ENCODE measurements at regions not wholly inside any gene's neighbourhood (a gene's known extent, or its start where the extent isn't known, plus 50 kb on each side); places are given as distances from the start of the nearest gene placed in this dataset.
"Not testable (repeated sequence)": the region's sequence is repeated elsewhere in the genome, so short reads cannot be mapped to it uniquely, and the experiment has no call there.

DNA sequence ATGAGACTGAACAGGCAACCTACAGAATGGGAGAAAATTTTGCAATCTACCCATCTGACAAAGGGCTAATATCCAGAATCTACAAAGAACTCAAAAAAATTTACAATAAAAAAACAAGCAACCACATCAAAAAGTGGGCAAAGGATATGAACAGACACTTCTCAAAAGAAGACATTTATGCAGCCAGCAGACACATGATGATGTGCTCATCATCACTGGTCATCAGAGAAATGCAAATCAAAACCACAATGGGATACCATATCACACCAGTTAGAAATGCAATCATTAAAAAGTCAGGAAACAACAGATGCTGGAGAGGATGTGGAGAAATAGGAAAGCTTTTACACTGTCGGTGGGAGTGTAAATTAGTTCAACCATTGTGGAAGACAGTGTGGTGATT, 51.7 kb upstream of the PAXBP1 start:
- not testable (repeated sequence) for DNase-seq (ENCODE audit: low read depth in 2 of 2)

DNA sequence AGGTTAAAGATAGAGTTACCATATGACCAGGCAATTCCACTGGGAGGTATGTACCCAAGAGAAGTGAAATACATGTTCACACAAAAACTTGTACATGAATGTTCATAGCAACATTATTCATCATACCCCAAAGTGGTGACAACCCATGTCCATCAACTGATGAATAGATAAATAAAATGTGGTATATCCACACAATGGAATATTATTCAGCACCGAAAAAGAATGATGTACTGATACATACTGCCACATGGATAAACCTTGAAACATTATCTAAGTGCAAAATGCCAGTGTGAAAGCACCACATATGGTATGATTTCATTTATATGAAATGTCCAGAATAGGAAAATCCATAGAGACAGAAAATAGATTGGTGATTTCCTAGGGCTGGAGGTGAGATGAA, 53.4 kb upstream of the PAXBP1 start:
- no peak for DNase-seq (ENCODE audit: low read depth in 2 of 2)

DNA sequence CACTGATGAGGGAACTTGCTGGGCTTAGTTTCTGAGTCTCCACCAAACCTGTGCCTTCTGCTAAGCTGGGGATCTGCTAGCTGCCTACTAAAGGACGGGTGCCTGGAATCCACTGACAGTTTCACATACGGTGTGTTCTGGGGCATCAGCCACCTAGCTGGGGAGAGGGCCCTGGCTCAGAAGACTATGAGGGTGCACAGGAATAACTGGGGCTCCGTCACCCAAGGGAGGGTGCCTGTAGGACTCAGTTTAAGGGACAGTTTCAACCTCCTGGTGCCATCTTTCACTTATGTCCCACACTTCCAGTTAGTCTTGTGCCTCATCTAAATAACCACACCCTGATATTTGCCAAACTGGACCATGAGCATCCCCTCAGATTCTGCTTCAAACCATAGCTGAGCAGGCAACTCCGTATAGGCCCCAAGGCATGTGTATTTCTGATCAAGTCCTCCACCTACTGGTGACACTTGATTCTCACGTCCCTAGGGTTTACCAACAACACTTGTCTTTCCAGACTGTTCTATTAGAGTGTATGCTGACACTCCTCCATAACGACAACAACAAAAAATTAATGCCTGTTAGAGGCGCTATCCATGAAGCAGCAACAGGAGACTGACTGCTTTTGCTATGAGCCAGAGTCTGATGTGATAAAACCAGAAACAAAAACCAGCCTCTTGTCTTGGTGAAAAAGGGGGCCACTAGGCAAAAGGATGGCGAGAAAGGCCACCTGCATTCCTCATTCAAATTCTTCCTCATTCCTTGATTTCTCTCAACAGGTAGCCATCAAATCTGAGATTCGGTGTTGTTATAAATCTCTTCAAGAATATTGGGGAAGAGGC, 55.0 kb upstream of the PAXBP1 start:
- DNase-seq (ENCODE audit: low read depth in 2 of 2), result no peak

DNA sequence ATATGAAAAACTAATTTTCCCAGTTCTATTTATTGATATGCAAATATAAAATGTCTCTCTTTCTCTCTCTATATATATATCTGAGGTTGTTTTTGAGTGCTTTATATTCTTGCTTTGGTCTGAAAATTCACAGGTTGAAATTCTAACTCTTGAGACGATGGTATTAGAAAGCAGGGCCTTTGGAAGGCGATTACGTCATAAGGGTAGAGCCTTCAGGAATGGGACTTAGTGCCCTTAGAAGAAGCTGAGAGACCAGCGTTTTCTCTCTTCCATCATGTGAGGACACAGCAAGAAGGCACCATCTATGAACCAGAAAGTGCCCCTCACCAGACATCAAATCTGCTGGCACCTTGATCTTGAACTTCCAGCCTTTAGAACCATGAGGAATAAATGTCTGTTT, 57.4 kb upstream of the PAXBP1 start:
- DNase-seq (ENCODE audit: low read depth in 2 of 2), result no peak

DNA sequence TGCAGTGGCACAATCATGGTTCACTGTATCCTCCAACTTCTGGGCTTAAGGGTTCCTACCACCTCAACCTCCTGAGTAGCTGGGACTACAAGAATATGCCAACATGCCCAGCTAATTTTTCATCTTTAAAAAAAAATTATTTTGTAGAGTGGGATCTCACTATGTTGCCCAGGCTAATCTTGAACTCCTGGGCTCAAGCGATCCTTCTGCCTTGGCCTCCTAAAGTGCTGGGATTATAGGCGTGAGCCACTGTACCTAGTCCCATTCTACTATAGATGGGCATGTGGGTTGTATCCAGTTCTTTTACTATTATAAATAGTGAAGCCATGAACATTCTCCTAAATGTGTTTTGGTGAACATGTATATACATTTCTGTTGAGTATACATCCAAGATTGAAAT, 57.9 kb upstream of the PAXBP1 start:
- no peak for DNase-seq (ENCODE audit: low read depth in 2 of 2)

DNA sequence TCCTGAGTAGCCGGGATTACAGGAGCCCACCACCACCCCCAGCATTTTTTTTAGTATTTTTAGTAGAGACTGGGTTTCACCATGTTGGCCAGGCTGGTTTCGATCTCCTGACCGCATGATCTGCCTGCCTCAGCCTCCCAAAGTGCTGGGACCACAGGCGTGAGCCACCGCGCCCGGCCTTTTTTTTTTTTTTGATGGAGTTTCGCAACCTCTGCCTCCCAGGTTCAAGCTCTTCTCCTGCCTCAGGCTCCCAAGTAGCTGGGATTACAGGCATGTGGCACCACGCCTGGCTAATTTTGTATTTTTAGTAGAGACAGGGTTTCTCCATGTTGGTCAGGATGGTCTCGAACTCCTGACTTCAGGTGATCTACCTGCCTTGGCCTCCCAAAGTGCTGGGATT, 60.2 kb upstream of the PAXBP1 start:
- DNase-seq (ENCODE audit: low read depth in 2 of 2), result not testable (repeated sequence)

DNA sequence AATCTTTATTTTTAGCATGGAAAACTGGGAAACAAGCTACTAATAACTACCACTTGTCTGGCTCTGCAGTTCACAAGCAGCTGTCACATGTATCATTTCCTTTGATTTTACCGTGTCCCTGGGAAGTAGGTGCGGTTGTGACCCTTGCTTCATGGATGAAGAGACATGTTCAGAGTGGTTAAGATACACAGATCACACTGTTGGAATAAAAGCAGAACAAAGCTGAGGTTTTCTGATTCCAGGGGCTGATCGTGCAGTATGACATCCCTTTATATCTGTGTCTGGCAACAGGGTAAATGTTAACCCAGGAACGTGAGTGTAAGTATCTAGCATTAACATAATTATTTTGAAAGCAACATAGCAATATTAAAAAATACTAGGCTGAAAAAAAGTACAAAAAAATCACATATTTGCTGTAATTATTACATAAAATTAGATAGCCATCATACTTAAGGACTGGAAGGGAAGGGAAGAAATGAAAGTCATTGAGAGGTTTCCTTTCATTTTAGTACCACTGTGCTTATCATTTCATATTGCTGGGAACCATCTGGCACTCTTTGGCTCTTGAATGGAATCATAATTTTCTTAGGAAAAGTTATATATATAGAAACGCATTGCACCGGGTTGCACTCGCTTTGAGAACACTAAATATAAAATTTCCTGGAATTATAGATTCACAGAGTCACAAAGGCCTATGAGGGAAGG, 62.8 kb upstream of the PAXBP1 start:
- no peak for DNase-seq (ENCODE audit: low read depth in 2 of 2)

DNA sequence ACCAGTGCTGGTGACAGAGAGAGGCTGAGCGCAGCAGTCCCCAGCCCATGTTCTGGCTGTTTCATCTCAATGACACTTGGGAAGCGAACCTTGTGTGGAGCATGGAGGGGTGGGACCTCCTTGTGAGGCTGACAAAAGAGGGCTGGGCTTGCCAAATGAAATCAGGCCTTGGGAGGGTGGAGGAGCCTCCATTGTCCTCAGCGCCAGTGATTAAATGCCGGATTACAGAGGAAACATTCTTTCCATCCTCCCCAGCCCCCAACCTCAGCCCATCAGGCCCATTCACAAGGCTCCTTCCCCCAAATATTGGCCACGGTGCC, 63.3 kb upstream of the PAXBP1 start:
- DNase-seq (ENCODE audit: low read depth in 2 of 2), result no peak

DNA sequence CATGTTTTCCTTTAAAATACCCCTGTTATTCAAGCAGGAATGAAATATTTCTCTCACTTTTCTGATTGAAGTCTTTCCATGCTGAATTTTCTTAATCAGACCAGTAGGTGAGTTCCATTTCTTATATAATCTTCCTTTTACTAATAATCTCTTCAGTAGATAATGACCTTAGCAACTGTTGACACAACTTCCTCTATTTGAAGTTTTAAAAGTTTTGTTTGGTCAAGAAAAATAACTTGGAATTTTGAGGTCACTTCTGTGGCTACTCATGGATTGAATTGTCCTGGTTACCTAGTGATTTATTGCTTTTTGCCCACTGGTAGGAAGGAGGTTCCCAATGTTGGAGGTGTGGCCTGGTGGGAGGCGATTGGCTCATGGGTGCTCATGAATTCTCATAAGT, 70.6 kb upstream of the PAXBP1 start:
- no peak for DNase-seq (ENCODE audit: low read depth in 2 of 2)

DNA sequence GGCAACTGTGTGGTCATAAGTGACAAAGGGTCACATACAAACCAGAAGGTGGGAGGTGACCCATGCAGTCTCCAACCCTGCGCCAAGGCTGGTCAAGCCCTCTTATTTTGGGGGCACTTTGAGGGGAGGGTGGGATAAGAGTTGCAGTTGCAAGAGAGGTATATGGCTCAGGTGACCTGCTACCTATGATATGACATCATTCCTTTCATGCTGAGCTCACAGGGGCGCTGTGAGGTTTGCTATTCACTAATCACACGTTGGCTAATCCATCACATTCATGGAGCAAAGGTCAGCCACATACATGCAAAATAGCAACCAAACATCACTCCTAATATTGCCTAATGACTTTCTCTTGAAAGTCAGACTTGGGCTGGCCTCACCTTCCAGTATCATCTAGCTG, 72.0 kb upstream of the PAXBP1 start:
- no peak for DNase-seq (ENCODE audit: low read depth in 2 of 2)

DNA sequence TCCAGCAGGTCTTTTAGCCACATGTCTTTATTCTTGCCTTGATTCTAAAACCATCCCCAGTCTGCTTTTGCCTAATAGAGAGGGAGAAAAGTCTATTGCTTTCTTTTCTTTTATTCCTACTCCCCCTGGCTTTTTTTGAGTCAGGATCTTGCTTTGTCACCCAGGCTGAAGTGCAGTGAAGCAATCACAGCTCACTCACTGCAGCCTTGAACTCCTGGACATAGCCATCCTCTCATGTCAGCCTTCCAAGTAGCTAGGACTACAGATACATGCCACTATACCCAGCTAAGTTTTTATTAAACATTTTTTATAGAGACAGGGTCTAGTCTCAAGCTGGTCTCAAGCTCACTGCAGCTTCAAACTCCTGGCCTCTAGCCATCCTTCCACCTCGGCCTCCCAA, 72.5 kb upstream of the PAXBP1 start:
- no peak for DNase-seq (ENCODE audit: low read depth in 2 of 2)

DNA sequence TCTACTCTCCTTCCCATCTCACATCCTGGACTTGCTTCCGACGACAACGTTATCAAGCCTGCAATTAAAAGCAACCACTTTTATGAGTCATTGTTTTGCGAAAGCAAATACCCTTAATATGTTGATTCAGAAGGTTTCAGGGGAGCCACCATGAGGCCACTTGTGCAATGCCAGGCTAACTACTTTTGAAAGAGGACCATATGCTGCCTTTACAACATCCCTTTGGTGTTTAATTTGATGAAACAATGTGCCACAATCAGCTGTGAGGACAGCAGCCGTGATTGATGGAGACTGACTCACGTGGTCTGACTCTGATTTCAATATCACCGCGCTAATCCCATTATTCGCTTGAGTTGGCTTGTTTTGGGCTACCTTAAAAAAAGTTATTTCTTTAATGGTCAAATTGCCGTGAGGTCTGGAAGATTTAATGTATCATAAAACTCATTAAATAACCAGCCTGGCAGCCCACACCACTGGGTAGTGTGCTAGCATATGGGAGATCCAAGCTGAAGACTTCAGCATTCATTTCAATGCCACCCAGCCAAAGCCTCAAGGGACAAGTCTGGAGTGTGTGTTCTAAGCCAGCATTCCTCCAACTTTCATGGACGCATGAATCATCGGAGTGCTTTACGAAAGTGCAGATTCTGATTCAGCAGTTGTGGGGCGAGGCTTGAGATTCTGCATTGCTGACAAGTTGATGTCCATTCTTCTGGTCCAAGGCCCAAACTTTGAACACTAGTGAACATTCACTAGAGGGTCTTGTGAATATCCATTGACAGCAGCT, 73.3 kb upstream of the PAXBP1 start:
- DNase-seq (ENCODE audit: low read depth in 2 of 2), result no peak

DNA sequence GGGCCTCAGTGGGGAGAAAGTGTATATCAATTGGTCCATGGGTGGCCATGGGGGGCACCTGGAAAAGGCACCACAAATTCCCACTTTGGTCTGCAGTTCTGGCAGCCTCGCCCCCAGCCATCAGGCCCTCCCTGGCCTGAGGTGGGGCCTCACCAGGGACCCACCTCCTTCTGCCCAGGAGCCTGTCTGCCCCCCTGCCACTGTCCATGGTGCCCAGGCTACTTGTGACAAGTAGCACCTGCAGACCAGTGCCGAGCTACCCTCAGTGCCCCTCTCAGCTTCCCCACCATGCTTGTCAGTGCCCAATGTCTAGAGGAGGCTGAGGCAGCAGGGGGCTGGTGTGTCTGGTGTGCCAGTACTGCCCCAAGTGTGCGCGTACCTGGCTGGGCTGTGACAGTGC, 87.1 kb upstream of the PAXBP1 start:
- DNase-seq (ENCODE audit: low read depth in 2 of 2), result no peak

DNA sequence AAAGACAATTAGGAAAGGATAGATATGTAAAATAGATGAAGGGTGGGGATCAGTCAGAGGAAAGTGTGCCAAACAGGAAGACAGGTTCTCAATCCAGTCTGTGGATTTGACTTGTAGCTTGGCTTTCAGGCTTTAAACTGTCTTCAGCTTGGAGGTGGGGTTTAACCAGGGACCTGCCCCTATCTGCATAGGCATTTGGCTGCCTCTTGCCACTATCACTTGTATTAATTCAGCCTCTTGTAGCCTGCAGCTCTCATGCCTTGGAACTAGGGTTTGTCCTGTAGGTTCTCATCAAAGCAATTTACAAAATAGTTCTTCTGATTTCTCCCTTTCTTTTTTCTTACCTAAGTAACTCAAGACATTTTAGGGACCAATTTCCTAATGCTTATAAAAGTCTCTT, 88.8 kb upstream of the PAXBP1 start:
- DNase-seq (ENCODE audit: low read depth in 2 of 2), result no peak

DNA sequence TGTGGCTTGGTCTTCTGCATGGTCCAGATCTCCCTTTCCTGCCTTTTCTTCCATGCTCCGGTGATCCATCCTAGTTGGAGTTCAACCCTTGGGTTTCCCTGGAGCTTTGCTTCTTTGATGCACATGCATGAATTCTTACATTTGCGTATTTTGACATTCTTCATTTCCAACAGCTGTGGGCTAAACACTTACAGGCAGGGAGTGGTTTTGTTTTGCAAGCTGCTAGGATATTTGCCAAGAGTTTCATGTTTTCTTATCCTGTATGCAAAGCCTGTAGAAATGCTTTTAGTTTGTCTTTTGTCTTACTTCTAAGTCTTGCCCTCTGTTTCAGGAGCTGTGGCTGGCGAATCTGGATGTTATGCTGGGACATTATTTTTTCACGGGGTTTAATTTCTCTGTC, 90.3 kb upstream of the PAXBP1 start:
- no peak for DNase-seq (ENCODE audit: low read depth in 2 of 2)

DNA sequence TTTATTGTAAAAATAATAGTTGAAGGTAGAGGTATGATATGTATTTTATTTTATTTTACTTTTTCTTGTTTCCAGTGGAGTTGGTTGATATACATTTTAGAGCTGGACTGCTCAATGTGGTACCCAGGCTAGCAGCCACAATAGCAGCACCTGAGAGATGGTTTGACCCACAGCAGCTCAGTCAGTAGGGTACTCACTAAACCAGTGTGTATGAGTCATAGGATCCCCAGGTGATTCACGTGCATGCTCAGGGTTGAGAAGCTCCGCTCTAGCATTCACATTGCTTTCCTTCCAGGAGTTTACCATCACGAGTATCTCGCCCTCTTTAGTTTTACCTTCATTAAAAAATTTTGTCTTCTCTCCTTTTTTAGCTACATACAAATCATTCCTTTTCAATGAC, 96.0 kb upstream of the PAXBP1 start:
- no peak for DNase-seq (ENCODE audit: low read depth in 2 of 2)

DNA sequence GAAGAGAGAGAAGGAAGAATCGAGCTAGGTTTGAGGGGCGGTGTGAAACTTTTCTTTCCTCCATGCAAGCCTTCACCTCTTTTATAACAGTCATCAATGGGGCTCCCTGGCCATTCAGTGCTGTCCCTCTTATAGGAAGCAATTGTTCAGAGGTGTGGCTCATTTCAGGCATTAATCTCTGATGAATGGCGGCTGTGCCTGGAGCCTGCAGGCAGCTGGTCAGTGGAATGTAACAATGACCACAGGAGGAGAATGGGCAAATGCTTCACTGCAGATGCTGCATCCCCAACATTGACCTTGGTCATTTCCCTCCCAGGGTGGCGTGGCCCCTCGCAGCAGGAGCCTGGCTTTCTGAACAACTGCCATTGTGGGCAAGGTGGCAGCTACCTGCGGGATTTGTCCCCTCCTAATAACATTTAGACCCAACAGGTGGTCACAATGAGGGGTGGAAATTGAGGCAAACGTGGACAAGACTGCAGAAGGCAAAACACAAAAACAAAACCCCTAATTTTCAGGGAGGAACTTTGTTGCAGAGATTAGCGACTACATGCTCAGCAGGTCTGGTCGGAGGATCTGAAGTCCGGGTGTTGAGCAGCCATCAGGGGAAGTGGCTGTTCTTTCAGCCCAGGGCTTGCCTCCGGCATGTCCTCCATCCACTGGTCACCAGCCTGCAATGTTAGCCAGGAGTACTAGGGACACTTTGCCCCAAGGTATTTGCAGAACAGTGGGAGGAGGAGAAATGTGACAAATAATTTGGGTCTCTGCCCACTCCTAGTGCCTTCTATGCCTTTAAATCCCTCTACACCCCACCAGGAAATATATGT, 97.3 kb upstream of the PAXBP1 start:
- DNase-seq (ENCODE audit: low read depth in 2 of 2), result no peak

DNA sequence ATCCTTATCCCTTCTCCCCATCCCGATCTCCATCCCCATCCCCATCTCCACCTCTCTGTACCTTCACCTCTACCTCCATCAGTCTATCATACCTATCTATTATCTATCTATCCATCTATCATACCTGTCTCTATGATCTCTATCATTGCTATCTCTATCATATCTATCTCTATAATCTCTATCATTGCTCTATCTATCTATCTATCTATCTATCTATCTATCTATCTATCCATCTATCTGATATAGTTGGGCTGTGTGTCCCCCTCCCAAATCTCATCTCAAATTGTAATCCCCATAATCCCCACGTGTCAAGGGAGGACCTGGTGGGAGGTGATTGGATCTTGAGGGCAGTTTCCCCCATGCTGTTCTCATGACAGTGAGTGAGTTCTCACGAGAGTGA, 97.9 kb upstream of the PAXBP1 start:
- DNase-seq (ENCODE audit: low read depth in 2 of 2), result no peak

DNA sequence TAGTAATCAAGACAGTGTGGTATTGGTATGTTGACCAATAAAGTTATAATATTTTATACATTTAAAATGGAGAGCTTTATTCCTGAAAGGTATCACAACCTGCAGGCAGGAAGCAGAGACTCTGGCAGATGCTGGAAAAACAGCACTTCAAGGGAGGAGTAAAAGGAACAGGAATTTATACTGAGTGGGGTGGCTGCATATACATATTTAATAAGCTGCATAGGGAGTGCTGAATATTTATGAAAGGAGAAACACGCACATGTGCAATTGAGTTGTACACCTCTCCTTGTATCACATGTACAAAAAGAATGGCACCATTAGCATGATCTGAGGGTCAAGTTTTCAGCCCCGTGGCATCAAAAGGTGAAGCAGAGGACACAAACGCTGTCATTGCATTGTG, 104.9 kb upstream of the PAXBP1 start:
- no peak for DNase-seq (ENCODE audit: low read depth in 2 of 2)

DNA sequence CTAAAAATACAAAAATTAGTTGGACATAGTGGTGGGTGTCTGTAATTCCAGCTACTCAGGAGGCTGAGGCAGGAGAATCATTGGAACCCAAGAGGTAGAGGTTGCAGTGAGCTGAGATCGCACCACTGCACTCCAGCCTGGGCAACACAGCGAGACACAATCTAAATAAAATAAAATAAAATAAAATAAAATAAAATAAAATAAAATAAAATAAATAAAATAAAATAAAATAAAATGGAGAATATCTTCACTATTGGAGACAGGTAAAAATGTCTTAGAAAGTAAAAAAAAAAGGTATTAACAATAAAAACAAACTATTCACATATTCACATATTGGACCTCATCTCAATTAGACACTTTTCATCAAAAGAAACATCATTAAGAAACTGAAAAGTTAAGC, 106.3 kb upstream of the PAXBP1 start:
- not testable (repeated sequence) for DNase-seq (ENCODE audit: low read depth in 2 of 2)

DNA sequence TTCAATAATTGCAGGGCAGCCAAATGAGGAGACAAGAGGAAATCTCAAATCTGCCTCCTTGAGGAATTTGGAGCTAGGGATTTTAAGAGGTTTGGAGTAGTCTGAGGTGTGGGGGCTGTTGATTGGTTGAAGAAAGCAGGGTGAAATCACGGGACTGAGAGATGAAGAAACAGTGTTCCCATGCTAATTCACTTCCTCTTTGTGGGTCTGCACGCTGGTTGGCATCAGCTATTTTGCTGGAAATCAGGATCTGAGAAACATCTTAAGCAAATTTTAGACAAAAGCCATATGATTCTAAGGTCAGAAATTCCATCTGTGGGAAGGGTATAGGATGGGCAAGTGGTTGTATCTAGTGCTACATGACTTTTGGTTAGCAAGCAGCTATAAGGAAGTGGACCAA, 107.1 kb upstream of the PAXBP1 start:
- DNase-seq (ENCODE audit: low read depth in 2 of 2), result no peak

DNA sequence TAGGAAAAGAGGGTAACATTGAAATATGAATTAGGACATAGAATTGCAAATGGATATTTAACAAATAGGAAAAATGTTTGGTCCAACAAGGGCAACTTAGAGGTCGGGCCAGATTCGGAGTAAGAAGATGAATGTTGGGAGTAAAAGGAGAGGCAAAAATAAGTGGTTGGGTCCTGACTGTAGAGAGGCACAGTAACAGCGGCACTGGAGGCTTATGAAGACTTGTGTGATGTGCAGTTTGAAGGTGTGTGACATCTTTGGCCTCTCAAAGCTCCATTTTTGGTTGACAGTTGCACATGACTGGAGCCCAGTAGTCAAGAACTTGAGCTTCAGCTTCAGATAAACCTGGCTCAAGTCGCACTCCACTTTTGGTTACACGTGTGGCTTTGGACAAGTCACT, 109.9 kb upstream of the PAXBP1 start:
- DNase-seq (ENCODE audit: low read depth in 2 of 2), result no peak
